Activated CD8-positive, alpha-beta memory T cell treated with anti-CD3 and anti-CD28 coated beads, Interleukin-2, amount 50 U/mL, for 48 hours (primary cell): ENCODE measurements at regions not wholly inside any gene's neighbourhood (a gene's known extent, or its start where the extent isn't known, plus 50 kb on each side); places are given as distances from the start of the nearest gene placed in this dataset.
"Not testable (repeated sequence)": the region's sequence is repeated elsewhere in the genome, so short reads cannot be mapped to it uniquely, and the experiment has no call there.

Source experiments
- DNase-seq: peaks from one replicate; pipeline ENCODE4 v3.0.0-alpha.2; 2020

- no peak for DNase-seq
Observed at GRCh38 chr6:84862843-84863242, 98.4 kb upstream of the TBX18 start.

DNA sequence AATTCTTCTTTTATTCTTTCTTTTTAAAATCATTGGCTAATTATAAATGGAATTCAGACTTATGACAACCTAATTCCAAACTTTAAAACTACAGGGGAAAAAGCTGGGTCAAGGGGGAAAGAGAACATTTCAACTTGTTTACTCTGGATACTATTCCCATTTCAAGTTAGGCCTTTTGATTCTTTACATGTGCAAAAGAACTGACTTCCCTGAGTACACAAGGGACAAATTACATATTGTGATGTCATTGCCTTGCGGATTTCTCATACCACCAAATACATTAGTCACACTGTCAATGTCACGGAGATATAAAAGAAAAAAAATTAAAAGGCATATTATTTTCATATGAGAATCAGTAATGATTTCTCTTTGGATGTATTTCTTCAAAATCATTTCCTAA lies 96.5 kb upstream of the TBX18 start:
- DNase-seq = no peak

DNA sequence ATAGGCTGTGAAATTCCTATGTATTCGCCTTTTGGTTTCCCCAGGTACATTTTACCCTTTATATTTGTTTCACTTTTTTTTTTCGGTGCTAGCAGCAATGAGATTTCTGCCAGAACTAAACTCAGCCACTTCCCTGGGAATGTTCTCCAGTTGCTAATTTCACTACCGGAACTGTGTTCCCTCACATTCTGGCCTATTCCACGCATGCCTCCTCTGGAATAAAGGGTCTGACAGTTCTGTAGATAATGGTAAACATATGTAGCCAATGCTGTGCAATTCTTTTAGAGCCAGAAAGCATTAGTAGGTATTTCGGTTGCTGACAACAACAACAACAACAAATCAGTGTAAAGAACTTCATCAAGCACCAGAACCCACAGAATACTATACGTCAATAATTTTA lies 96.1 kb upstream of the TBX18 start:
- no peak for DNase-seq

DNA sequence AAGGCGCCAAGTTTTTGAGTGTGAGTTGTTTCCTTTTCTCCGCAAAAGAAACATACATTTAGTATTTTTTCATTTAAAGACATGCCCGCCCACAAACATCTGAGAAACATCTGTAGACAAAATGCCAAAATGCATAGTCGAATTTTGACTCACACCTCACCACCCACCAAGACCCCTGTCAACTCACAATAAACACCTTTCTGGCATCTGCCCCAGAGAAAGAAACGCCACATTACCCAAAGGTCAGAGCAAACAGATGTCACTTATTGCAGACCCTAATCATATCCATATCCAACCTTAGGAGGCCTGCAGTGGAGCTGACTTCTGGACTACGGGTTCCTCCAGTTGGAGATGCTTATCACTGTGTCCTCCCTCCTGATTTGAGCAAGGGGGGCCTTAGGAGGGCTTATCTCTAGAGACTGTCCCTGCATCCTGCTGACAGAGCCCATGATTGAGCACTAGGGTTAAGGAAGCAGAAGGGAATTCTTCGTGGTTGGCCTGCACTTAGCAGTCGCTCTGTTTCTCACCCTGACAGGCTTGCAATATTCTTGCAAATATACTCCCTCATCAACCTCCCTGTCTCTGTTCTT lies 90.5 kb upstream of the TBX18 start:
- no peak for DNase-seq

- no peak for DNase-seq
Observed at GRCh38 chr6:84853901-84854300, 89.5 kb upstream of the TBX18 start.

DNA sequence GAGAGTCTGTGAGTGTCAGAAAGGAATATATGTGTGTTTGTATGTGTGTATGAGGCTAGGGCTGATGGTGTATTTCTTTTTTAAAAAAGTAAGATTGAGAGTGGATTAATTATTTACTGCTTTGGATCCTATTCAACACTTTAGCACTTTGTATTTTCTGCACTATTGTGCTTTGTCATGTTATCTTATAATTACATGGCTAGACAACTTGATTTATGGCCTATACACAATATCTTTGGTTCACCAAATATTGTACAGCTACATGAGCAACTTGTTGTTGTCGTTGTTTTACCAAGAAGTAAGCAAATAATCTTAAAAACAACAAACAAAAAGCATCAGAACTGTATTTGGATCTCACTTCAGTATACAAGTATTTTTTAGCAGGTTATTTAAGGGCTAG lies 84.6 kb upstream of the TBX18 start:
- no peak for DNase-seq

- no peak for DNase-seq
Observed at GRCh38 chr6:84847390-84848160, 83.2 kb upstream of the TBX18 start.

DNA sequence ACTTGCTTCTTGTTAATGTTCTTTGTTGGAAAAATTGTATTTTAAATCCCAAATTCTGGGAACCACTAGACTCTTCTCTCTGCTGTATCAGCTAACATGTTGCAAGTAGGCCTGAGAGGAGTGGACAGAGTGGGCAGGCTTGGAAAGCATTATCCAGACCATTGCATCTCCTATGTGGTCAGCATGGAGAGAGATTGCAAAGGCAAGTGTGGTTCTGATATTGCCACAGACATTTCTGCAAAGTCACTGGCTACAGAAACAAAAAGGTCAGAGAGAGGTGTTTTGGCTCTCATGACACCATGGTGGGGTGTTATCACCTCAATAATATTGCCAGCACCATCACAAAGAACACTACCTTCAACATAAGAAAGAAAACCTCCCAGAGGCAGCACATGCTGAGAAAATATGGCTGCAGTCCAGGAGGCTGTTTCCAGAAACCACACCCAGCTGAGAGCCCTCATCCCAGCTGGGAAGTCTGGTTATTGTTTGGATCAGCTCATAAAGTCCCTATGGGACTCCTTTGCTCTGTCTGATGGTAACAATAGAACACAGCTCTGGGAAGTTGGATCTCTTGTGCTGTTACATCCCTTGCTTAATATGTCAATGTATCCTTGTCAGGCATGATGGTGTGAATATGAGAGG lies 78.2 kb upstream of the TBX18 start:
- no peak for DNase-seq

DNA sequence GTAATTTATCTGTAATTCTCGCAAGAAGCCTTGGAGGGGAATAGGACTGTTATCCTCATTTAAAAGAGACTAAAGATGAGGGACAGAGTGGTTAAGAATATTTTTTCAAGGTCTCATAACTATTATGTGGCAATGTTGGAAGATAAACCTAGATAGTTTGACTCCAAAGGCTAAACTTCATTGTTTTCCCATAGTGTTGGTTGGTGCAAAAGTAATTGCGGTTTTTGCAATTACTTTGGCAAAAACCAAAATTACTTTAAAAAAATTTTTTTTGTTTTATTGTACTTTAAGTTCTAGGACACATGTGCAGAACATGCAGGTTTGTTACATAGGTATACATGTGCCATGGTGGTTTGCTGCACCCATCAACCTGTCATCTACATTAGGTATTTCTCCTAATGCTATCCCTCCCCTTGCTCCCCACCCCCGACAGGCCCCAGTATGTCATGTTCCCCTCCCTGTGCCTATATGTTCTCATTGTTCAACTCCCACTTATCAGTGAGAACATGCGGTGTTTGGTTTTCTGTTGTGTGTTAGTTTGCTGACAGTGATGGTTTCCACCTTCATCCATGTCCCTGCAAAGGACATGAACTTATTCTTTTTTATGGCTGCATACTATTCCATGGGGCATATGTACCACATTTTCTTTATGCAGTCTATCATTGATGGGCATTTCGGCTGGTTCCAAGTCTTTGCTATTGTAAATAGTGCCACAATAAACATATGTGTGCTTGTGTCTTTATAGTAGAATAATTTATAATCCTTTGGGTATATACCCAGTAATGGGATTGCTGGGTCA lies 72.9 kb upstream of the TBX18 start:
- not testable (repeated sequence) for DNase-seq

GRCh38 chr6:84836366-84836765 lies 72.0 kb upstream of the TBX18 start:
- DNase-seq = no peak

DNA sequence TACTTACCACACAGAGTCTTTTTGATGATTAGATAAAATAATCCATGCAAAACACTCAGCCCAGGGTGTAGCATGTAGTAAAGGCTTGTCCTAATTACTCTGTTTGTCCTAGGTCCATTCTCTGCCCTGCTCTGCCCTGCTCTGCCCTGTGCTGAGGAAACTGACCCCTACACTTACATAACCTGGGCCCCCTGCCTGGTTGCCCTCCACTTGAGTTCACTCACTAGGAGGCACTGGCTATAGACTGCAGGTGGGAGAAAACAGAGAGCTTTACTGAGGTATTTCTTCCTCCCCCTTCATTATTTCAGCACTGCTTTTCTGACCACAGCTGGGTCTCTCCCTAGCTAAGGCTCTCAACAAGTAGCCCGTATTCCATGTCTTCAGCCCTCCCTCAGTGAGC lies 70.9 kb upstream of the TBX18 start:
- no peak for DNase-seq

GRCh38 chr6:84831924-84832323 lies 67.5 kb upstream of the TBX18 start:
- DNase-seq = not testable (repeated sequence)

DNA sequence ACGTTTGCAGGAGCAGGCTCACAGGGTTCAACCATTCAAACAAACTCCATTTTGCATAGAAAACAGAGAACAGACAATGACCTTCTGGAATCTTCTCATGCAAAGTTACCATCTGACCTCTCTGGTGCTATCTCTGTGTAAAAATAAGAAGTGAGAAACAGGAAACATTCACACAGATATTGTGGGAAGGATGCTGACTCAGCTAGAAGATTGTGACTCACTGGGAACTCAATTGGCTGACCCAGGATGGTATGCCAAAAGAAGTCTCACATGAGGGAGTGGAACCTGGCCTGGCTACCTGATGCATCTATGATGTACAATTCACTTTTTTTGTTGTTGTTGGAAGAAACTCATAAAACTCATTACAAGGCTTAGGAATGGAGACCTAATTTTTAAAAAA lies 61.1 kb upstream of the TBX18 start:
- no peak for DNase-seq

DNA sequence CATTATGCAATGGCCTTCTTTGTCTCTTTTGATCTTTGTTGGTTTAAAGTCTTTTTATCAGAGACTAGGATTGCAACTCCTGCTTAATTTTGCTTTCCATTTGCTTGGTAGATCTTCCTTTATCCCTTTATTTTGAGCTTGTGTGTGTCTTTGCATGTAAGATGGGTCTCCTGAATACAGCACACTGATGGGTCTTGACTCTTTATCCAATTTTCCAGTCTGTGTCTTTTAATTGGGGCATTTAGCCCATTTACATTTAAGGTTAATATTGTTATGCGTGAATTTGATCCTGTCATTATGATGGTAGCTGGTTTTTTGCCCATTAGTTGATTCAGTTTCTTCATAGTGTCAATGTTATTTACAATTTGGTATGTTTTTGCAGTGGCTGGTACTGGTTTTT lies 56.9 kb upstream of the TBX18 start:
- not testable (repeated sequence) for DNase-seq

DNA sequence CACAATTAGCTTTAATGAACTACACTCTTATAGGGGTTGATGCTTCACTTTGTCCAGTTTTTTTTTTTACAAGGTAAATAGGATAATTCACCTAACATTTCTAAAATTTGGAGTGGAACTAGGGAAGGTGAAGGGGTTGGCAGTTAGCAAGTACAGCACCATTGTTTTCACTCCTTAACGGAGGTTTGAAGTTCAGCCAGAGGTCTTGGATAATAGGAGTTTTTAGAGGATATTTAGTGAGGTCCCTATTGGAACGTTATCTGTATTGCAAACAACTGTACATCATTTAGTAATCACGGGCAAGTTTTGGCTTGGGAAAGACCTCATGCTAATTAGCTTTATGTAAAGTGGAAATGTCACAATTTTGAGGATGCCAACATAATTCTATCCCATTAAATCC lies 52.3 kb upstream of the TBX18 start:
- DNase-seq = no peak

DNA sequence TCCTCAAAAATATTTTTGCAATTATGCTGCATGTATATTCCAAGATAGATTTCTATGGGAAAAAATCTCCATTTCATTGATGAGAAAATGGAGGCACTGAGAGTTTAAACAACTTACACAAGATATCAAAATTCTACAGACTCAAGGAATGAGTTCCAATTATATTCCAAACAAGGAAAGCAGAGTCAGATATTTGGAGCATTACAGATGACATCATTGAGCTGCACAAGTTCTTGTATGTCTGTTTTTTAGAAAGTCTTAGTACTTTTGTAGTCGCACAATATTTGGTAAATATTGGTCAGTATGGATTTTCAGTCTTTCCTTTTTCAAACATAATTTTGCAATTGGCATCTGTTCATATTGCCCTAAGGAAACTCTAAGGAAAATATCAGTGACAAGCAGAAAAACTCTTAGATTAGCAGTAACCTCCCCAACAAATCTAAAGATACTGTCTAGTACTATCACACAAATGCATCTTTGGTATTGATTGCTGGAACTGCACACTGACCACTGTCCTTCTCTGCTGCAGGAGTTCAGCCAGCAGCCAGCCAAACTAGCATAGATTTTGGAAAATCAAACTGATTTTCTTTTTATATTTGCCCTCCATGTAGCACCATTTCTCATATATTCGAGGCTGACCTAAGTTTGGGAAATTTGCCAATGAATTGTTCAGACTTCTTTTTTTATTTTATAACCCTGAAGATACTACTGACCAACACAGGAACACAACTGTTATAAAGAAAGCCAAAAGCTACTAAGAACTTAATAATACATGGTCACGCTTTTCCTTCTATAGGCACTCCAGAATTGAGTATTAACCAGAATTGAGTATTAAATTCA lies 51.7 kb upstream of the TBX18 start:
- no peak for DNase-seq
